HCT116 (cell line): ENCODE measurements at regions not wholly inside any gene's neighbourhood (a gene's known extent, or its start where the extent isn't known, plus 50 kb on each side); places are given as distances from the start of the nearest gene placed in this dataset.
"Not testable (repeated sequence)": the region's sequence is repeated elsewhere in the genome, so short reads cannot be mapped to it uniquely, and the experiment has no call there.

Experiments
- ATAC-seq: fragments of 200-7000 bp; cut with Tn5 transposase; 2 replicates; pipeline ENCODE4 v1.9.1; 2020; ENCODE audit warnings: mild to moderate bottlenecking, moderate library complexity
- BruUV-seq: library from RNA; stranded (reverse); fragments of 400-500 nt; replicated peaks from 2 replicates; lab custom pipeline; 2021; lab: Mats Ljungman, UMichigan
- CTCF ChIA-PET: fragments of 300-600 bp; sonication (Branson Sonifier 250); formaldehyde crosslinking; loops from one replicate; lab custom pipeline; 2021; ENCODE audit warnings: antibody characterized with exemption; lab: Charles Lee
- POLR2A ChIA-PET: fragments of 300-600, 350-600 bp; sonication (Branson Sonifier 250); formaldehyde crosslinking; loops from one replicate; lab custom pipeline; 2021; ENCODE audit warnings: antibody characterized with exemption; lab: Charles Lee
- RAD21 ChIA-PET, 2 experiments: fragments of 300-600 bp; sonication (Branson Sonifier 250); formaldehyde crosslinking; loops; one replicate each; lab custom pipeline; 2023; ENCODE audit warnings: low total read pairs in 2 of 2; ENCODE audit not compliant: uncharacterized antibody in 2 of 2, unreplicated experiment in 2 of 2, low non-redundant PET in 1 of 2; lab: Charles Lee
- DNase-seq: peaks from one replicate; pipeline ENCODE4 v3.0.0-alpha.2; 2010; ENCODE audit warnings: low read depth, low spot score
- H2AFZ ChIP-seq: fragments of 200-600 bp; shearing (Covaris generic), sonication (generic); 2 replicates; pipeline ENCODE4 v1.6.1; 2017; ENCODE audit warnings: low read depth, mixed run types, mixed read lengths, antibody characterized with exemption, low read length; ENCODE audit not compliant: poor library complexity, severe bottlenecking
- H3K27ac ChIP-seq: 2 replicates; pipeline ENCODE4 v1.5.1; 2012; ENCODE audit warnings: low read depth, low read length
- H3K27me3 ChIP-seq: fragments of 200-600 bp; sonication (generic); 2 replicates; pipeline ENCODE4 v1.6.1; 2016; ENCODE audit warnings: mixed run types, low read length, mixed read lengths; ENCODE audit not compliant: insufficient read depth
- H3K36me3 ChIP-seq, 2 experiments: fragments of 200-500 bp in 1 of 2; fragments of 200-600 bp in 1 of 2; sonication (Bioruptor generic) in 1 of 2; sonication (generic) in 1 of 2; 2 replicates each; pipeline versions ENCODE4 v1.5.1 to v1.6.1; 2014 to 2016; ENCODE audit warnings: low read length in 2 of 2, inconsistent platforms in 1 of 2, mixed read lengths in 1 of 2, mixed run types in 1 of 2; ENCODE audit not compliant: insufficient read depth in 2 of 2, control insufficient read depth in 1 of 2
- H3K4me1 ChIP-seq, 2 experiments: fragments of 200-600 bp in 1 of 2; sonication (generic) in 1 of 2; 2 replicates each; pipeline versions ENCODE4 v1.5.1 to v1.6.1; 2012 to 2017; ENCODE audit warnings: low read length in 2 of 2, inconsistent platforms in 1 of 2, mild to moderate bottlenecking in 1 of 2, mixed read lengths in 1 of 2, mixed run types in 1 of 2, moderate library complexity in 1 of 2; ENCODE audit not compliant: insufficient read depth in 2 of 2, control insufficient read depth in 1 of 2
- H3K4me2 ChIP-seq: fragments of 200-600 bp; sonication (generic); 2 replicates; pipeline ENCODE4 v1.6.1; 2017; ENCODE audit warnings: mixed run types, low read length, mixed read lengths
- H3K4me3 ChIP-seq, 2 experiments: fragments of 200-600 bp in 1 of 2; sonication (generic) in 1 of 2; replicated peaks in 1 of 2; 2 replicates each; pipeline ENCODE4 v1.5.1; 2011 to 2016; ENCODE audit warnings: low read length in 2 of 2, control low read depth in 1 of 2, low read depth in 1 of 2, mild to moderate bottlenecking in 1 of 2, mixed read lengths in 1 of 2, mixed run types in 1 of 2
- H3K79me2 ChIP-seq: fragments of 200-600 bp; sonication (generic); 2 replicates; pipeline ENCODE4 v1.6.1; 2017; ENCODE audit warnings: mild to moderate bottlenecking, mixed run types, low read length, moderate library complexity, mixed read lengths; ENCODE audit not compliant: insufficient read depth
- H3K9ac ChIP-seq: fragments of 200-600 bp; sonication (generic); 2 replicates; pipeline ENCODE4 v1.6.1; 2016; ENCODE audit warnings: low read length, mixed read lengths
- H3K9me2 ChIP-seq: fragments of 200-600 bp; sonication (generic), shearing (Covaris generic); 2 replicates; pipeline ENCODE4 v1.6.1; 2017; ENCODE audit warnings: mixed run types, mild to moderate bottlenecking, moderate library complexity; ENCODE audit not compliant: insufficient read depth
- H3K9me3 ChIP-seq, 2 experiments: fragments of 200-500 bp in 1 of 2; fragments of 200-600 bp in 1 of 2; sonication (Bioruptor generic) in 1 of 2; sonication (generic) in 1 of 2; 2 replicates each; pipeline ENCODE4 v1.6.1; 2014 to 2017; ENCODE audit warnings: low read length in 2 of 2, mixed read lengths in 2 of 2, inconsistent platforms in 1 of 2, low read depth in 1 of 2, mild to moderate bottlenecking in 1 of 2, mixed run types in 1 of 2, moderate library complexity in 1 of 2; ENCODE audit not compliant: control insufficient read depth in 1 of 2, insufficient read depth in 1 of 2
- H4K20me1 ChIP-seq: fragments of 200-600 bp; sonication (generic), shearing (Covaris generic); 2 replicates; pipeline ENCODE4 v1.6.1; 2017; ENCODE audit warnings: mixed run types, mild to moderate bottlenecking, moderate library complexity; ENCODE audit not compliant: insufficient read depth
- CBX3 ChIP-seq: IDR thresholded peaks from 2 replicates; pipeline ENCODE4 v1.6.1; 2012; ENCODE audit warnings: low read depth
- CEBPB ChIP-seq: IDR thresholded peaks from 2 replicates; pipeline ENCODE4 v1.6.1; 2012; ENCODE audit warnings: low read depth
- CTCF ChIP-seq, 3 experiments: fragments of 200-600 bp in 1 of 3; sonication (generic) in 1 of 3; IDR thresholded peaks in 2 of 3; conservative IDR thresholded peaks in 1 of 3; 2 replicates each; pipeline ENCODE4 v1.5.1; 2012 to 2017; ENCODE audit warnings: low read depth in 2 of 3, low read length in 2 of 3, antibody characterized with exemption in 1 of 3, borderline replicate concordance in 1 of 3, control low read depth in 1 of 3, mild to moderate bottlenecking in 1 of 3, mixed read lengths in 1 of 3, mixed run types in 1 of 3, moderate library complexity in 1 of 3; ENCODE audit not compliant: insufficient read depth in 1 of 3
- EGR1 ChIP-seq: IDR thresholded peaks from 2 replicates; pipeline ENCODE4 v1.6.1; 2012; ENCODE audit warnings: low read depth
- EZH2 ChIP-seq: fragments of 200-600 bp; sonication (generic); IDR thresholded peaks from 2 replicates; pipeline ENCODE4 v1.6.1; 2017; ENCODE audit warnings: antibody characterized with exemption, mixed run types
- EZH2phosphoT487 ChIP-seq: fragments of 200-600 bp; IDR thresholded peaks from 2 replicates; pipeline ENCODE4 v1.6.1; 2018; ENCODE audit warnings: antibody characterized with exemption, borderline replicate concordance
- JUND ChIP-seq: IDR thresholded peaks from 2 replicates; pipeline ENCODE4 v1.6.1; 2012
- MAX ChIP-seq: IDR thresholded peaks from 2 replicates; pipeline ENCODE4 v1.6.1; 2012
- POLR2A ChIP-seq: IDR thresholded peaks from 2 replicates; pipeline ENCODE4 v1.7.0; 2011; ENCODE audit warnings: borderline replicate concordance; ENCODE audit not compliant: insufficient read depth, insufficient read length; ENCODE audit errors: extremely low read depth
- POLR2AphosphoS5 ChIP-seq: IDR thresholded peaks from 2 replicates; pipeline ENCODE4 v1.6.1; 2011; ENCODE audit warnings: mild to moderate bottlenecking, low read depth, low read length, moderate library complexity
- SIN3A ChIP-seq: IDR thresholded peaks from 2 replicates; pipeline ENCODE4 v1.6.1; 2012; ENCODE audit warnings: low read depth
- SP1 ChIP-seq: IDR thresholded peaks from 2 replicates; pipeline ENCODE4 v1.6.1; 2012; ENCODE audit warnings: low read depth
- TCF7L2 ChIP-seq: IDR thresholded peaks from 2 replicates; pipeline ENCODE4 v1.7.0; 2011; ENCODE audit warnings: borderline replicate concordance, inconsistent platforms; ENCODE audit not compliant: insufficient read depth, insufficient read length; ENCODE audit errors: extremely low read depth
- YY1 ChIP-seq: IDR thresholded peaks from 2 replicates; pipeline ENCODE4 v1.6.1; 2011; ENCODE audit warnings: low read length, low read depth, moderate library complexity, mild to moderate bottlenecking; ENCODE audit not compliant: insufficient replicate concordance; ENCODE audit errors: extremely low read depth
- ZBTB33 ChIP-seq: IDR thresholded peaks from 2 replicates; pipeline ENCODE4 v1.6.1; 2011; ENCODE audit warnings: mild to moderate bottlenecking, low read length, moderate library complexity; ENCODE audit not compliant: insufficient replicate concordance; ENCODE audit errors: extremely low read depth
- ZFX ChIP-seq: fragments of 450-650 bp; IDR thresholded peaks from 2 replicates; pipeline ENCODE4 v1.6.1; 2017
- ZNF274 ChIP-seq: fragments of 200-500 bp; sonication (Bioruptor generic); IDR thresholded peaks from 2 replicates; pipeline ENCODE4 v1.6.1; 2014; ENCODE audit warnings: mild to moderate bottlenecking, low read depth, low read length, inconsistent platforms
- intact Hi-C: fragments of 100-400 bp; cut with micrococcal nuclease; formaldehyde crosslinking; loops from 2 replicates; pipeline ENCODE4 v1.10.0; 2022

GRCh38 chr4:75168548-75168947 lies 235.6 kb downstream of the PARM1 start (continued):
- no peak for TF ChIP-seq MAX
- no peak for TF ChIP-seq CBX3
- no peak for TF ChIP-seq SIN3A
- no peak for TF ChIP-seq POLR2AphosphoS5
- no peak for TF ChIP-seq YY1
- TF ChIP-seq EZH2phosphoT487, result no peak

- H3K4me3 ChIP-seq, ATAC-seq, H3K4me2 ChIP-seq, H3K27ac ChIP-seq, H3K9ac ChIP-seq, H3K4me1 ChIP-seq, DNase-seq, intact Hi-C loops, H3K27me3 ChIP-seq, CTCF ChIA-PET, H3K79me2 ChIP-seq, H3K36me3 ChIP-seq, POLR2A ChIA-PET, H4K20me1 ChIP-seq, H3K9me2 ChIP-seq, H2AFZ ChIP-seq, RAD21 ChIA-PET, H3K9me3 ChIP-seq, BruUV-seq: not testable (repeated sequence)
These were observed 232.2 kb downstream of the PARM1 start for GRCh38 chr4:75165100-75165499.

- no TSS peak for BruUV-seq
- RAD21 ChIA-PET, result no interaction called here
- DNase-seq, result no peak
- Histone ChIP-seq H3K27ac (no peak overlapping the region), H2AFZ (no peak overlapping the region), H3K79me2 (no peaks in the 10 kb centered on the region), H3K36me3 (no peaks in the 10 kb centered on the region), H3K27me3 (peaks cover 12% of the 10 kb centered on the region; the same call in 1 of the 2 replicates), H3K9me3 (no peaks in the 10 kb centered on the region), H3K9me2 (no peaks in the 10 kb centered on the region), H3K4me2 (no peak overlapping the region), H3K4me3 (no peak overlapping the region), H4K20me1 (no peaks in the 10 kb centered on the region), H3K4me1 (no peaks in the 10 kb centered on the region), H3K9ac (no peak overlapping the region)
- intact Hi-C loops, result no loop called here
- CTCF ChIA-PET, result no interaction called here
- POLR2A ChIA-PET, result no interaction called here
- no peak for ATAC-seq
- no peak for TF ChIP-seq POLR2A
- TF ChIP-seq CEBPB, result no peak
- TF ChIP-seq TCF7L2, result no peak
- no peak for TF ChIP-seq CTCF (IDR thresholded peaks at IDR 0.05 in 2 of 3, conservative IDR thresholded peaks at IDR 0.05 in 1 of 3; ENCODE audit: borderline replicate concordance in 1 of 3, insufficient read depth in 1 of 3, low read depth in 2 of 3, low read length in 2 of 3)
- no peak for TF ChIP-seq YY1
- no peak for TF ChIP-seq POLR2AphosphoS5
- TF ChIP-seq ZBTB33, result no peak
- TF ChIP-seq EZH2, result no peak
- TF ChIP-seq ZFX, result no peak
- TF ChIP-seq EGR1, result no peak
- TF ChIP-seq JUND, result no peak
- TF ChIP-seq SP1, result no peak
- TF ChIP-seq ZNF274, result no peak
These were observed 225.5 kb downstream of the PARM1 start for GRCh38 chr4:75158451-75158850.
